Stimulated activated CD8-positive, alpha-beta memory T cell treated with anti-CD3 and anti-CD28 coated beads, Interleukin-4, amount 100 ng/mL, for 4 hours (primary cell): ENCODE measurements at regions not wholly inside any gene's neighbourhood (a gene's known extent, or its start where the extent isn't known, plus 50 kb on each side); places are given as distances from the start of the nearest gene placed in this dataset.
"Not testable (repeated sequence)": the region's sequence is repeated elsewhere in the genome, so short reads cannot be mapped to it uniquely, and the experiment has no call there.

Experiments
- DNase-seq, 2 donors: peaks; one replicate each; pipeline ENCODE4 v3.0.0-alpha.2; 2020; ENCODE audit warnings: low read depth in 2 of 2, low spot score in 1 of 2

- DNase-seq: no peak
These were observed 93.5 kb upstream of the PODXL start for GRCh38 chr7:131649879-131650278.

GRCh38 chr7:131649003-131649541 lies 92.6 kb upstream of the PODXL start:
- no peak for DNase-seq

- DNase-seq: no peak
These were observed 92.1 kb upstream of the PODXL start for GRCh38 chr7:131648491-131648890.

- DNase-seq: no peak
These were observed 89.8 kb upstream of the PODXL start for GRCh38 chr7:131646203-131646602.

GRCh38 chr7:131642429-131642828 lies 86.0 kb upstream of the PODXL start:
- DNase-seq: no peak

GRCh38 chr7:131640686-131641085 lies 84.3 kb upstream of the PODXL start:
- DNase-seq: no peak

GRCh38 chr7:131638641-131639430 lies 82.4 kb upstream of the PODXL start:
- DNase-seq: no peak

- no peak for DNase-seq
These were observed 81.4 kb upstream of the PODXL start for GRCh38 chr7:131637859-131638258.

- no peak for DNase-seq
These were observed 79.7 kb upstream of the PODXL start for GRCh38 chr7:131636092-131636491.

GRCh38 chr7:131634197-131634596 lies 77.8 kb upstream of the PODXL start:
- not testable (repeated sequence) for DNase-seq

GRCh38 chr7:131633342-131633843 lies 77.0 kb upstream of the PODXL start:
- no peak for DNase-seq

- no peak for DNase-seq
These were observed 74.0 kb upstream of the PODXL start for GRCh38 chr7:131630427-131630826.

GRCh38 chr7:131629217-131629882 lies 72.9 kb upstream of the PODXL start:
- DNase-seq: no peak

GRCh38 chr7:131628634-131629033 lies 72.2 kb upstream of the PODXL start:
- no peak for DNase-seq

- DNase-seq: no peak
These were observed 71.3 kb upstream of the PODXL start for GRCh38 chr7:131627735-131628190.

- DNase-seq: no peak
These were observed 70.2 kb upstream of the PODXL start for GRCh38 chr7:131626643-131627042.

- no peak for DNase-seq
These were observed 69.5 kb upstream of the PODXL start for GRCh38 chr7:131625817-131626372.

GRCh38 chr7:131625345-131625744 lies 68.9 kb upstream of the PODXL start:
- DNase-seq: not testable (repeated sequence)

- DNase-seq: no peak
These were observed 68.1 kb upstream of the PODXL start for GRCh38 chr7:131624536-131624935.

GRCh38 chr7:131623154-131623553 lies 66.7 kb upstream of the PODXL start:
- no peak for DNase-seq

- no peak for DNase-seq
These were observed 65.2 kb upstream of the PODXL start for GRCh38 chr7:131621652-131622051.
